Germinal center (tissue), 1 donor: ENCODE measurements at regions not wholly inside any gene's neighbourhood (a gene's known extent, or its start where the extent isn't known, plus 50 kb on each side); places are given as distances from the start of the nearest gene placed in this dataset.

Experiments
- DNase-seq: peaks from one replicate; pipeline ENCODE4 v3.0.0; 2012; ENCODE audit warnings: mixed read lengths, low spot score

- no peak for DNase-seq
Observed at GRCh38 chr18:73296686-73297085, 428.9 kb upstream of the NETO1 start.

GRCh38 chr18:73292156-73292555, 424.4 kb upstream of the NETO1 start:
- no peak for DNase-seq

GRCh38 chr18:73288813-73289212, 421.0 kb upstream of the NETO1 start:
- DNase-seq: no peak

- DNase-seq: no peak
Observed at GRCh38 chr18:73286584-73286983, 418.8 kb upstream of the NETO1 start.

GRCh38 chr18:73283788-73284187, 416.0 kb upstream of the NETO1 start:
- no peak for DNase-seq

GRCh38 chr18:73283032-73283431, 415.2 kb upstream of the NETO1 start:
- no peak for DNase-seq

GRCh38 chr18:73279498-73279897, 411.7 kb upstream of the NETO1 start:
- no peak for DNase-seq

- no peak for DNase-seq
Observed at GRCh38 chr18:73274812-73275621, 407.2 kb upstream of the NETO1 start.

- DNase-seq: no peak
Observed at GRCh38 chr18:73270920-73271634, 403.3 kb upstream of the NETO1 start.

GRCh38 chr18:73264562-73264921, 396.8 kb upstream of the NETO1 start:
- DNase-seq: no peak

- DNase-seq: no peak
Observed at GRCh38 chr18:73261923-73262322, 394.1 kb upstream of the NETO1 start.

- no peak for DNase-seq
Observed at GRCh38 chr18:73261243-73261642, 393.5 kb upstream of the NETO1 start.

- no peak for DNase-seq
Observed at GRCh38 chr18:73258375-73259087, 390.7 kb upstream of the NETO1 start.

- DNase-seq: no peak
Observed at GRCh38 chr18:73254564-73254963, 386.8 kb upstream of the NETO1 start.

- no peak for DNase-seq
Observed at GRCh38 chr18:73249030-73249429, 381.2 kb upstream of the NETO1 start.

- DNase-seq: no peak
Observed at GRCh38 chr18:73246763-73247162, 379.0 kb upstream of the NETO1 start.

GRCh38 chr18:73245345-73245744, 377.6 kb upstream of the NETO1 start:
- DNase-seq: no peak

- DNase-seq: no peak
Observed at GRCh38 chr18:73244401-73244800, 376.6 kb upstream of the NETO1 start.

GRCh38 chr18:73240899-73241298, 373.1 kb upstream of the NETO1 start:
- DNase-seq: no peak

- DNase-seq: no peak
Observed at GRCh38 chr18:73235921-73236320, 368.1 kb upstream of the NETO1 start.

- no peak for DNase-seq
Observed at GRCh38 chr18:73235491-73235890, 367.7 kb upstream of the NETO1 start.

GRCh38 chr18:73232933-73233332, 365.1 kb upstream of the NETO1 start:
- DNase-seq: no peak

- no peak for DNase-seq
Observed at GRCh38 chr18:73220663-73221062, 352.9 kb upstream of the NETO1 start.
